Neural cell (in vitro differentiated cells): ENCODE measurements at regions not wholly inside any gene's neighbourhood (a gene's known extent, or its start where the extent isn't known, plus 50 kb on each side); places are given as distances from the start of the nearest gene placed in this dataset.

Source experiments
- CTCF ChIP-seq: fragments of 450-650 bp; IDR thresholded peaks from 2 replicates; pipeline ENCODE4 v1.5.1; 2014; ENCODE audit warnings: antibody characterized with exemption, mild to moderate bottlenecking, moderate library complexity; ENCODE audit not compliant: poor library complexity, severe bottlenecking
- EP300 ChIP-seq: fragments of 450-650 bp; conservative IDR thresholded peaks from 2 replicates; pipeline ENCODE4 v1.6.1; 2014; ENCODE audit warnings: antibody characterized with exemption, mild to moderate bottlenecking, moderate library complexity; ENCODE audit not compliant: poor library complexity, severe bottlenecking
- EZH2 ChIP-seq: fragments of 200-600, 300-800 bp; shearing (Covaris generic), sonication (generic); IDR thresholded peaks from 2 replicates; pipeline ENCODE4 v1.6.1; 2014; ENCODE audit warnings: antibody characterized with exemption, low read length, borderline replicate concordance, mild to moderate bottlenecking; ENCODE audit not compliant: insufficient read depth, poor library complexity, severe bottlenecking
- MXI1 ChIP-seq: fragments of 450-650 bp; conservative IDR thresholded peaks from 2 replicates; pipeline ENCODE4 v1.6.1; 2014; ENCODE audit warnings: antibody characterized with exemption, mild to moderate bottlenecking; ENCODE audit not compliant: poor library complexity, severe bottlenecking
- POLR2AphosphoS5 ChIP-seq: IDR thresholded peaks from 2 replicates; pipeline ENCODE4 v1.6.1; 2012
- RAD21 ChIP-seq: fragments of 450-650 bp; conservative IDR thresholded peaks from 2 replicates; pipeline ENCODE4 v1.6.1; 2014; ENCODE audit warnings: antibody characterized with exemption, mild to moderate bottlenecking, moderate library complexity
- SMC3 ChIP-seq: fragments of 450-650 bp; conservative IDR thresholded peaks from 2 replicates; pipeline ENCODE4 v1.6.1; 2014; ENCODE audit warnings: antibody characterized with exemption, mild to moderate bottlenecking, moderate library complexity; ENCODE audit not compliant: poor library complexity
- TAF1 ChIP-seq: IDR thresholded peaks from 2 replicates; pipeline ENCODE4 v1.6.1; 2012; ENCODE audit warnings: low read depth

- TF ChIP-seq SMC3 (no peak), EZH2 (no peak), CTCF (no peak), POLR2AphosphoS5 (no peak), EP300 (no peak), RAD21 (no peak), TAF1 (no peak), MXI1 (no peak)
These were observed 188.7 kb upstream of the TLE4 start for GRCh38 chr9:79383096-79383495.
